ENCODE measurements at regions not wholly inside any gene's neighbourhood (a gene's known extent, or its start where the extent isn't known, plus 50 kb on each side); places are given as distances from the start of the nearest gene placed in this dataset.

DNA sequence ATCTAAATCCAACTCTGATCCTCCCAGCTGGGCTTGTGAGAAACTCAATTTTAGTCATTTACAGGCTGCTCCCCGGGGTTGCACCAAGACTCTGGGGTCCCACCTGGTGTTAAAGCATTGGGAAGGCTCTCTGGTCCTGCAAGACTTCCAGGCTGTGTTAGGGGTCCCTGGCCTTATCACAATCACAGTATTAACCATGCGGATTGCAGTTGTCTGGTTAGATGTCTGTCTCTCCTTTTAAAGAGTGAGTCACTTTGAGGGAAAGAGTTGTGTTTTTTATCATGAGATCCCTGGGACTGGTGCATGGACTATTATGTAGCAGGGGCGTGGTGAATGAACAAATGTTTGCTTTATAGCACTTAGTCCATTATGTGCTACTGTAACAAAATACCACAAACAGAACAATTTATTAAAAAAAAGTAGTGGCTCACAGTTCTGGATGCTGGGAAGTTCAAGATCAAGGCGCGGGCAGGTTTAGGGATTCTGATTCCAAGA, 531.4 kb downstream of the FUT8 start:
- H3K36me3 Mint-ChIP-seq (ENCODE audit: low read depth): no peaks in the 10 kb centered on the region

DNA sequence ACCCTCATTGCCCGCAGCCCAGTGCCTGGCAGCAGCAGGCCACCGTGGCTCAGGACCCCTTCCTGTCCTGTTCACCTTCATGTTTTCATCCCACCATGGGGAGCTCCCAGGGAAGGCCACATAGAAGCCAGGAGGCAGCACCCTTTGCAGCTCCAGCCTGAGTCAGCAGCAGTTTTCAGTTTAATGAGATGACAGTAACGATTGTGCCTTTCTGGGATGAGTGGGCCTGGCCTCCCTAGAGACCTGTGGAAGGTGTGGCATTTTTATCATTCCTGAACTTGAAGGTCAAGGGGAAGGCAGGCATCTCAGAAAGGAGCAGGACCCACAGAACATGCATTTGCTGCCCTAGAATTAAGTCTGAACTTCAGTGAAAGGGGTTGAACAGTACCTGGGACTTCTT, 532.8 kb downstream of the FUT8 start:
- no peak overlapping the region for H3K4me3 ChIP-seq (ENCODE audit: low read length)
- no peaks in the 10 kb centered on the region for H3K4me1 ChIP-seq (ENCODE audit: control insufficient read depth, insufficient read depth, low read length)
- DNase-seq: no peak
- peaks cover 11% of the 10 kb centered on the region for H3K27me3 ChIP-seq (ENCODE audit: control insufficient read depth, insufficient read depth, low read length, poor library complexity, severe bottlenecking)
- peaks cover 16% of the 10 kb centered on the region for H3K4me1 Mint-ChIP-seq
- H3K27me3 Mint-ChIP-seq (ENCODE audit: insufficient read depth): peaks cover 11% of the 10 kb centered on the region
- H3K36me3 Mint-ChIP-seq (ENCODE audit: low read depth): no peaks in the 10 kb centered on the region
- TF ChIP-seq, protein P1, sequence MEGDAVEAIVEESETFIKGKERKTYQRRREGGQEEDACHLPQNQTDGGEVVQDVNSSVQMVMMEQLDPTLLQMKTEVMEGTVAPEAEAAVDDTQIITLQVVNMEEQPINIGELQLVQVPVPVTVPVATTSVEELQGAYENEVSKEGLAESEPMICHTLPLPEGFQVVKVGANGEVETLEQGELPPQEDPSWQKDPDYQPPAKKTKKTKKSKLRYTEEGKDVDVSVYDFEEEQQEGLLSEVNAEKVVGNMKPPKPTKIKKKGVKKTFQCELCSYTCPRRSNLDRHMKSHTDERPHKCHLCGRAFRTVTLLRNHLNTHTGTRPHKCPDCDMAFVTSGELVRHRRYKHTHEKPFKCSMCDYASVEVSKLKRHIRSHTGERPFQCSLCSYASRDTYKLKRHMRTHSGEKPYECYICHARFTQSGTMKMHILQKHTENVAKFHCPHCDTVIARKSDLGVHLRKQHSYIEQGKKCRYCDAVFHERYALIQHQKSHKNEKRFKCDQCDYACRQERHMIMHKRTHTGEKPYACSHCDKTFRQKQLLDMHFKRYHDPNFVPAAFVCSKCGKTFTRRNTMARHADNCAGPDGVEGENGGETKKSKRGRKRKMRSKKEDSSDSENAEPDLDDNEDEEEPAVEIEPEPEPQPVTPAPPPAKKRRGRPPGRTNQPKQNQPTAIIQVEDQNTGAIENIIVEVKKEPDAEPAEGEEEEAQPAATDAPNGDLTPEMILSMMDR (conservative IDR thresholded peaks at IDR 0.05): no peak
- H3K36me3 ChIP-seq (ENCODE audit: control insufficient read depth, insufficient read depth, low read length): no peaks in the 10 kb centered on the region
- H3K9me3 ChIP-seq (ENCODE audit: control insufficient read depth, low read length): no peaks in the 10 kb centered on the region
- no peak overlapping the region for H3K27ac ChIP-seq (ENCODE audit: low read depth, low read length)
- H3K4me3 Mint-ChIP-seq: no peak overlapping the region
- H3K27ac Mint-ChIP-seq: no peak overlapping the region
- no peaks in the 10 kb centered on the region for H3K9me3 Mint-ChIP-seq
- 86 to 95% methylated on average over 3 of the region's 3 CpGs for WGBS, 2 experiments (ENCODE audit: insufficient coverage in 1 of 2, insufficient read length in 1 of 2)
- no peak overlapping the region for H3K9ac ChIP-seq (ENCODE audit: extremely low read depth, low read length, poor library complexity, severe bottlenecking)

More for the DNA sequence above, 531.4 kb downstream of the FUT8 start:
- Histone ChIP-seq H3K9ac (ENCODE audit: extremely low read depth, low read length, poor library complexity, severe bottlenecking) (no peak overlapping the region), H3K27ac (ENCODE audit: low read depth, low read length) (no peak overlapping the region), H3K4me3 (ENCODE audit: low read length) (no peak overlapping the region), H3K9me3 (ENCODE audit: control insufficient read depth, low read length) (no peaks in the 10 kb centered on the region), H3K4me1 (ENCODE audit: control insufficient read depth, insufficient read depth, low read length) (no peaks in the 10 kb centered on the region), H3K27me3 (ENCODE audit: control insufficient read depth, insufficient read depth, low read length, poor library complexity, severe bottlenecking) (peaks cover 11% of the 10 kb centered on the region), H3K36me3 (ENCODE audit: control insufficient read depth, insufficient read depth, low read length) (no peaks in the 10 kb centered on the region)
- WGBS, 2 experiments (ENCODE audit: insufficient coverage in 1 of 2, insufficient read length in 1 of 2): 91 to 92% methylated on average over 4 of the region's 5 CpGs
- no peak for DNase-seq
- Mint-ChIP-seq H3K9me3 (no peaks in the 10 kb centered on the region), H3K27ac (no peak overlapping the region), H3K4me1 (peaks cover 22% of the 10 kb centered on the region), H3K27me3 (ENCODE audit: insufficient read depth) (peaks cover 7% of the 10 kb centered on the region), H3K4me3 (no peak overlapping the region)
- TF ChIP-seq, protein P1 (conservative IDR thresholded peaks at IDR 0.05): no peak

DNA sequence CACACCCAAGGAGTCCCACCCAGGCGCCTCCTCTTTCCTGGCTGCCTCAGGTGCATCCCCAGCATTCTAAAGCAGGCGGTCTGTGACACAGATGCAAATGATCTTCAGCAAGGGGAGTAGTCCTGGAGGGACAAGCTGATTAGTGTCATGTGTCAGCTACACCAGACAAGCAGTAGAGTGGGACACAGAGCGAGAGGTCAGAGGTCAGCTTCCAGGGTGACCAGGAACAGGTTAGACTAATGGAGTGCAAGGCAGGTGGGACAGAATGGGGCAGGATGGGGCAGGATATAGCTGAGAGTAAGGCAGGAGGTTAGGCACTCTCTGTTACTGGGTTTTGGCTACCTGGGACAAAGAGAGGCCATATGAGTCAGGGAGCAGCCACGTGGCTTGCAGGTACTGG, 534.0 kb downstream of the FUT8 start:
- Histone ChIP-seq H3K9me3 (ENCODE audit: control insufficient read depth, low read length) (no peaks in the 10 kb centered on the region), H3K4me1 (ENCODE audit: control insufficient read depth, insufficient read depth, low read length) (no peaks in the 10 kb centered on the region), H3K4me3 (ENCODE audit: low read length) (no peak overlapping the region), H3K27me3 (ENCODE audit: control insufficient read depth, insufficient read depth, low read length, poor library complexity, severe bottlenecking) (peaks cover 11% of the 10 kb centered on the region), H3K27ac (ENCODE audit: low read depth, low read length) (no peak overlapping the region), H3K36me3 (ENCODE audit: control insufficient read depth, insufficient read depth, low read length) (no peaks in the 10 kb centered on the region), H3K9ac (ENCODE audit: extremely low read depth, low read length, poor library complexity, severe bottlenecking) (no peak overlapping the region)
- Mint-ChIP-seq H3K27ac (no peak overlapping the region), H3K27me3 (ENCODE audit: insufficient read depth) (peaks cover 12% of the 10 kb centered on the region), H3K4me3 (no peak overlapping the region), H3K4me1 (peaks cover 9% of the 10 kb centered on the region), H3K9me3 (no peaks in the 10 kb centered on the region), H3K36me3 (ENCODE audit: low read depth) (no peaks in the 10 kb centered on the region)
- TF ChIP-seq, protein P1 (conservative IDR thresholded peaks at IDR 0.05): no peak
- 92 to 95% methylated on average over 3 to 4 of the region's 4 CpGs for WGBS, 2 experiments (ENCODE audit: insufficient coverage in 1 of 2, insufficient read length in 1 of 2)
- no peak for DNase-seq

Data from endodermal cell (in vitro differentiated cells).